ENCODE measurements at regions not wholly inside any gene's neighbourhood (a gene's known extent, or its start where the extent isn't known, plus 50 kb on each side); places are given as distances from the start of the nearest gene placed in this dataset.

- no peak for DNase-seq
Observed at GRCh38 chr14:50040895-50041465, 75.4 kb downstream of the VCPKMT start.

GRCh38 chr14:50041980-50042379, 74.4 kb downstream of the VCPKMT start:
- DNase-seq = no peak

GRCh38 chr14:50044042-50044651, 72.2 kb downstream of the VCPKMT start:
- DNase-seq = peak; percentile 57

DNA sequence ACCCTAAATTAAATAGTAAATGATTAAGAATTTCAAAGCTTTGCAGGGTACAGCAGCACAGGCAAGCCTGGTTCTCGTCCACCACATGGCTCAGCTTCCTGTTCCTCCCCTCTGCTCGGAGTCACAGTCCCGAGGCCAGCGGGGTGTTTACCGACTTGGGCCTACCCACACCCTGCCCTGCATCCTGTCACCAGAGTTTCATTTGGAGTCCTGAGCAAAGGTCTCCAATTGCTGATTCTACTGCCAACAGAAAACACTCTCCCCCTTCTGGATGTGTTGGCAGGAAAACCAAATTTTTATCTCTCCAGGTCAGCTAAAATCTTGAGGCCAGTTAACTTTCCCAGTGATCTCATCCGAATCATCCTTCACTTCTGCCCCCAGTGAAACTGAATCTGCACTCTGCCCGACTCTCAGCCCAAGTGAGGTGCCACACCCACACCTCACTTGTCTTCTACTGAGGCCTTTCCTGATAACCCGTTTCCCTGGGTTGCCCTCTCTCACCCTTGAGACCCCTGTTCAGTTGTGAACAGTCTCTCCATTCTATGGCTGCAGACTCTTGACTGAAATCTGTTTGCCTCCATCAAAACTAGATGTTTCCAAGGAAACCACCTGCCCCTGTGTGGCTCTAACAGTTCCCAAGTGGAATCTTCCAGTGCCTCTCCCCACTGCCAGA, 71.2 kb downstream of the VCPKMT start:
- peak; percentile 90 for DNase-seq

GRCh38 chr14:50045837-50046236, 70.5 kb downstream of the VCPKMT start:
- no peak for DNase-seq

- no peak for DNase-seq
Observed at GRCh38 chr14:50047274-50047676, 69.1 kb downstream of the VCPKMT start.

GRCh38 chr14:50049093-50049492, 67.3 kb downstream of the VCPKMT start:
- no peak for DNase-seq

- no peak for DNase-seq
Observed at GRCh38 chr14:50049703-50050570, 66.4 kb downstream of the VCPKMT start.

GRCh38 chr14:50051106-50051505, 65.3 kb downstream of the VCPKMT start:
- no peak for DNase-seq

DNA sequence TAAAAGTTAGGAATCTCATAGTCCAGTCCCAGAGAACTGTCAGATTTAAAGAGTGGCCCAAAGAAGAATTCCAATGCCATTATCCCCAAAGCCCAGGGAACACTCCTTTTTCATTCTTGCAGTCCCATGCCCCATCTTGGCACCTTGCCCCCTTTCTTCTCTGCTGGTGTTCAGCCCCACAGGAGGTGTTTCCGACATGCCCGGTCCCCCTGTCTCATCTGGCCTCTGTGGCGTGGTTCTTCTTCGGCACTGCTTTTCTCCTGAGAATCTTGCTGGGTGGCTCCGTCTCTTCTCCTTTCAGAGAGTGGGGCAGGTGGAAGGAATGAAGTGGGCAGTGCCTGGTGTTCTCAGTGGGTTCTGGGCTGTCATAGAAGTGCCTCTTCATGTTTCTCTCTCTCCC, 64.7 kb downstream of the VCPKMT start:
- DNase-seq = no peak

DNA sequence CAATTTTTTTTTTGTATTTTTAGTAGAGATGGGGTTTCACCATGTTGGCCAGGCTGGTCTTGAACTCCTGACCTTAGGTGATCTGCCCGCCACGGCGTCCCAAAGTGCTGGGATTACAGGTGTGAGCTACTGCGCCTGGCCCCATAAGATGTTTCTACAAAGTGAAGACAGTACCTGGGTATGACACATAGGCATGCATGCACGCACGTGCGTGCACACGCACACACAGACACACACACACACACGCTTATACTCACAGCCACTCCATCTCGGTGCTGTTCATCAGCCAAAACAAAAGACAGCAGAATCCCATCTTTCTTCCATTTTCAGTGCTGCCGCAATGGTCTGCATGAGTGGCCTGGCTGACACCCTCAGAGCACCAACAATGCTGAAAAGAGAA, 63.9 kb downstream of the VCPKMT start:
- no peak for DNase-seq

DNA sequence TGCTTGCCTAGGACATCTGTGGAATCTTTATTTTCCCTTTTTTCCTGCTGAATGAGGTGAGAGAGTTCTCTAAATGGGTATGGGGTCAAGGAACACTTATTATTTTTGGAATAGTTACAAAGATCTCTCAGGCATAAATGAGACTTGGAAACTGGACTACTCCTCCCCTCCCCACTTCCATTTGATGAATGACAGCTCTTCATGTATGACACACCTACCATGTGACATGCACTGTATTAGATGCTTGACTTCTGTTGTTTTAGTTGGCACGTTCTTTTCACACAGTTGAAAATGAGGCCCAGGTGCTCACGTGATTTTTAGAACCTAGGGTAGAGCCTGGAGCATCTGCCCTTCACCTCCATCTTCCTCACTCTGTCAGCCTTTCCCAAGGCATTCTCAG, 62.4 kb downstream of the VCPKMT start:
- DNase-seq = no peak

GRCh38 chr14:50055461-50056228, 60.7 kb downstream of the VCPKMT start:
- no peak for DNase-seq

- DNase-seq = no peak
Observed at GRCh38 chr14:50056435-50056834, 59.9 kb downstream of the VCPKMT start.

GRCh38 chr14:50057331-50057730, 59.0 kb downstream of the VCPKMT start:
- no peak for DNase-seq

- no peak for DNase-seq
Observed at GRCh38 chr14:50058113-50058512, 58.3 kb downstream of the VCPKMT start.

All from activated CD4-positive, alpha-beta T cell treated with anti-CD3 and anti-CD28 coated beads, Interleukin-2, amount 50 U/mL, for 16 hours (primary cell).